T47D (cell line): ENCODE measurements at regions not wholly inside any gene's neighbourhood (a gene's known extent, or its start where the extent isn't known, plus 50 kb on each side); places are given as distances from the start of the nearest gene placed in this dataset.

Source experiments
- DNase-seq, 2 experiments: peaks; one replicate each; pipeline versions ENCODE4 v3.0.0 to v3.0.0-alpha.2; 2011 to 2012; ENCODE audit warnings: low read depth in 1 of 2, low spot score in 1 of 2
- JUND ChIP-seq: IDR thresholded peaks from 2 replicates; pipeline ENCODE4 v1.6.1; 2012; ENCODE audit warnings: low read depth
- in situ Hi-C: cut with HindIII; loops from 2 replicates; pipeline ENCODE4 v1.10.0; 2016; ENCODE audit warnings: low sequenced_read_pairs, low pct_unique_long_range_greater_than_20kb

DNA sequence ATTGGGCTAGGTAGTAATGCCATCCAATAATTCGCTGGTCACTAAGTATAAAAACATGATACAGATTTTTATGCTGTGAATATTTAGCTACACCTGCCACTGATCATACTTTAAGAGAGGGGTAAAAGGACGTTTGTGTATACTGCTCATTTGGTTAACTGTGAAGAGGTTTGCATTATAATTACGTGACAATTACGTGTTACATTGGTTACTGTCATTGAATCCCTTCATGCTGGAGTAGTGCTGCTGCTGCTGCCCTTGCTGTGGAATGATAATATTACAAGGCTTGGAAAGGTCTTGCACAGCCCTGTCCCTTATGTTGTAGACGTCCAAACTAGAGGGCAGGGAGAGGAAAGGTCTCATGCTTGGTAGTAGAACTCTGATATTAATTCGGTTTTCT is 312.2 kb upstream of the ATP2B1 start:
- in situ Hi-C loops: no loop called here
- TF ChIP-seq JUND: no peak
- no peak for DNase-seq

DNA sequence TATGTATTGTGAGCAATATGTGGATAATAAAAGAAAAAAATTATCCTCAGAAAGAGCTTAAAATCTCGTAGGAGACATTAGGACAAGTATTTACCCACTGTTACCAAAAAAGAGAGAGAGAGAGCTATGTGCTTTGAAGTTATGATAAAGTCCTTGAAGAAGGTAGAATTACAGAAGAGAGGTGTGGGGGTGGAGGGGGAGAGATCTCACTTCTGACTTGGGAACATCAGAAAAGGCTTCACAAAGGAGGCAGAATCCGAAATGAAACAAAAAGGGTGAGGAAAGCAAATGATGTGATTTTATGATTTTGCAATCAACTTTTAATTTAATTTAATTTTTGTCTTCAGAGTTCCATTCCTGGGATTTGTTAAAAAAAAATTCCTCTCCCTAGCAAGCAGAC is 311.8 kb upstream of the ATP2B1 start:
- DNase-seq: no peak
- in situ Hi-C loops: no loop called here
- no peak for TF ChIP-seq JUND

DNA sequence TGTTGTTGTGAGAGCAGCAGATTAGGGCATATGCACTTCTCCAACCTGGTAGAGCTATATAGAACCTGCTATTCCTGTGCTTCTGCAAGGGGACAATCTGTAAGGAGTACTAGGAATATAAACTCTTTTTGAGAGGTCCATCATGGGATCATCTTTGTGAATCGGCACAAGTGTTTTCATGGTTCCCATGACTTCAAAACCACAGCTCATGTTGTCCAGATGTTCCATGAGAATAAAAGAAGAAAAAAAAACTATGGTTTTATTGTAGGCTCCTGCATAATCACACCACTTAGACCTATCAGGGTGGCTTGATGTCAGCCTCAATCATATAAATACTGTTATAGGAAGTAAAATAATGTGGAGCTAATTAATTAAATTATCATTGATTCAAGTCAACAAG is 311.4 kb upstream of the ATP2B1 start:
- no peak for DNase-seq
- no peak for TF ChIP-seq JUND
- in situ Hi-C loops: no loop called here

DNA sequence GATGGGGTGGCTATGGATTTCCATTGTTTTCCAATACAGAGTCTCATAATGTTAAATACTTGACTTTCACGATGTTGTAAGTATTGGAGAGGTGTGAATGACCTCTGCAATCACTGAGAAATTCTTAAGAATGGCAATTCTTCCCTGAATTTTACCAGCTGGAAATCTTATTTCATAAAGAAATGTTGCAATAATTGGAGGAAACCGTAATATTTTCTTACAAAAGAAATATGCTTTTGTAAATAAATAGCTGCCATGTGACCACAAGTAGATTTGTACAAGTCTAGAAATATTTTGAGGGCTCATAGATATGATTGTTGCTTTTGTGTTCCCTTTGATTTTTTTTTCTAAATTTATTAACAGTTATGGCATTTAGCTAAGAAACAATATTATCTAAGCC is 308.7 kb upstream of the ATP2B1 start:
- TF ChIP-seq JUND: no peak
- in situ Hi-C loops: no loop called here
- DNase-seq: no peak

DNA sequence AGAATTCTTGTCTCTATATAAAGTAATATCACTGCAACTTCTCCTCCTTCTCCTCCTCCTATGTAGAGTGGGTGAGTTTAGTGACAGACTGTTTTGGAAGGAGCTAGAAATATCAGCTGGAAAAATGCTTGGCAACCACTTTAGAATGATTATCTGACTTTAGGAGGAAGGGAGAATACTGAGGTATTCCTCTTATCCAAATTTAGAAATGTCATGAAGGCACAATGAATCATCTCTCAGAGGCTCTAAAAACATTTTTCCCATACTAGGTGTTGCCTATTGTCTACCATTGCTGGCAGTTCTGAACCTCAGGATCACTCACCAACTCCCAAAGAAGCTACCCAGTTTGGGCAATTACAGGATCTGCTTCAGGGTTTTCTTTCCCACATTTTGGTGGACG is 306.6 kb upstream of the ATP2B1 start:
- in situ Hi-C loops: no loop called here
- TF ChIP-seq JUND: no peak
- DNase-seq: no peak

DNA sequence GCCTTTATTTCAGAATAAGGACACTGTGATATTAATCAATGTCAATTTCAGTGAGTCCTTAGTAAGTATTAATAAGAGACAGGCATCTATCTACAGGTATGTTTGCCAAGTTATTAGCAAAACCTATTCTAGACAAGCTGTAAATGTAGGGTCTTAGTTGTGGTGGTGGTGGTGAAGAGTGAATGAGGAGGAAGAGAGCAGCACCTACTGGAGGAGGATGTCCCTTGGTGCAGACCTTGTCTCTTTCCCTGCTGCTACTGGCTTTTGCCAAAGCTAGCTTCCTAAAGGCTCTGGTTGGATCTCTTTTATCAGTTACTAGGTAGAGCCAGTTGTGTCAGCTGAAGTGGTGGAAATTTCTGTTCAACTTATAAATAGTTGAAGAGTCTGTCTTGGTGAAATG is 304.8 kb upstream of the ATP2B1 start:
- in situ Hi-C loops: no loop called here
- peak in 1 of 2 experiments; percentile 12 for DNase-seq
- no peak for TF ChIP-seq JUND

DNA sequence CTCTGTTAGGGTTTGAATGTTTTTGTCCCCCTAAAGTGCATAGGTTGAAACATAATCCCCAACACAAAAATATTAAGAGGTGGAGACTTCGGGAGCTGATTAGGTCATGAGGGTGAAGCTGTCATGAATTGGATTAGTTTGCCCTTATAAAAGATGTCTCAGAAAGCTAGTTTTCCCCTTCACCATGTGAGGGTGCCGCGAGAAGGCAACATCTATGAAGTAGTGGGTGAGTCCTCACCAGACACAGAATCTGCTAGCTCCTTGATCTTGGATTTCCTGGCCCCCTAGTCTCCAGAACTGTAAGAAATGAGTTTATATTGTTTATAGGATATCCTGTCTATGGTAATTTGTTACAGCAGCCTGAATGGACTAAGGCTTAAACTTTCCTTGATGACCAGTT is 301.5 kb upstream of the ATP2B1 start:
- peak in 1 of 2 experiments; percentile 56 for DNase-seq
- TF ChIP-seq JUND: no peak
- in situ Hi-C loops: no loop called here

DNA sequence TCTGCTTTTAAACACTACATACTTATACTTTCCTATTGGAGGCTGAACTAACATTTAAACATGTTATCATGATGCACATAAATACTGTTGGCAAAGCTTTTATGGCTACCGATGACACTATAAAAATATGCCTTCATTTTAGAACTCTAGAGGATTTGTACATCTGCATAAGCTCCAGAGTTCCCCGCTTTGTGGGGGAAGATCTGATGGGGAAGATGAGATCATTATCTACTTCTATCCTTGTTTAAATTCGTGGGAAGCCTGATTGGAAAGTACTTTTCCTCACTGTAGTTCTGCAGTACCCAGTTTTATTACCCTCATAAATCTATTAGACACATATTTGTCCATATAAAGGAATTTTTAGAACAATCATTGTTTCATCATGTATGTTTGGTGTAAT is 299.6 kb upstream of the ATP2B1 start:
- in situ Hi-C loops: no loop called here
- no peak for TF ChIP-seq JUND
- no peak for DNase-seq

DNA sequence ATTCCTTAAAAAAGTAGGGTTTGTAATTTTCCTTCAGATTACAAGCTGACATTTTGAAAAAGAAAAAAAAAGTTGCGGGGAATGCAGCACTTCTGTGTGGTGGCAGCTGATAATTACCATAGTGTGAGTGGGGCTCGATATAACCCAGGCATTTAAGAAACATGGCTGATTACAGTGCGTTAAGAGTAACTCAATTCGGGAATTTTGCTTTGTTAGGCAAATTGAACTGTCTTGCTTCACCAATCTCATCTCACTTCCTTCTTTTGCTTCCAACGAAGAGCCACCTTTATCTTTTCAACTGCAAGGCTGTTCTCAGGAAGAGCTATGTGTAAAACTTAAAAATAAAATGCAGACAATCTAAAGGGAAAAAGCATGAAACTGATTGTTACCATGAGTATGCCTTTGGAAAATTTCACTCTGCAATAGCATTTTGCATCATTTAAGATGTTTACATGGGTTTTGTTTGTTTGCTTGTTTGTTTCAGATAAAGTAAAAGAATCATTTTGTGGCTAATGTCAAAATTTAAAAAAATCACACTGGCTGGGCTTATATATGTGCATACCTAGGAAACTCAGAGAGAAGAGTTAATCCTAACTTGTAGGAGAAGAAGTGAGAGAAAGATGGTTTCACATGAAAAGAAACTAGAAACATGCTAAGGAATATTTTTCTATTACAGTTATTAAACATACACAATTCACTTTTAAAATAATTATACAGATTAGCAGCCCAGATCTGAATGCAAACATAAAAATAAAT is 295.9 kb upstream of the ATP2B1 start:
- in situ Hi-C loops: no loop called here
- no peak for DNase-seq
- TF ChIP-seq JUND: no peak

DNA sequence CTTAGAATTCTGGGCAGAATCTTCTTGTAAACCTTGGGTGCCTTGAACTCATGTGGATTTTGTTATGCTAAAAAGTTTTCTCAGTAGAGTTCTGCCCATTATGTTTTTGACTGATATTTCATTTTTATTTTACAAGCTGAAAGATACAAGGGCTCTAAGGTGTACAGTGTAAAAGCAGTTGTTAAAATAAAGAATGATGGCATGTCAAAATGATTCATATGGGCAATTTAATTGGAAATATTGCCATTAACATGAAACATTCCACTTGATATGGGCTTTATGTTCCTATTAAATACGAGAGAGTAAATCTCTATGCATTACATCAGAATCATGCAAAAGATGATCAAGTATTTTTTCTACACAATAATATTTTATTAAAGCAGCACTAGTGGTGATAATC is 295.1 kb upstream of the ATP2B1 start:
- no peak for DNase-seq
- in situ Hi-C loops: no loop called here
- TF ChIP-seq JUND: no peak

DNA sequence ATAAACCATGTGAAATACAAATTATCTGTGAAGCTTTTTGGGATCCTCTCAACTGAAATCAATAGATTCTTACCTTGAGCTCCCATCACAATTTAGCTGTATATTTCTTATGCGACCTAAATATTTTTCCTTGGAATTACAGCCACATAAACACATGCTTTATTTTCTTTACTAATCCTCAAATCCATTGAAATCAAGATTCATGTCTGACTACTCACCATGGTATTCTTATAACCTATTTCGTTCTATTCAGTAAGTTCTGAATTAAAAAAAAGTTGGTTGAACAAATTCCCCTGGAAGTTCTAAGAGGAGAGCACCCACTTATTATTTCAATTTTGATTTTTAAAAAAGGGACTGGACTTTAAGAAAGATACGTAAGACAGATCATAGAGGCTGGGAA is 292.1 kb upstream of the ATP2B1 start:
- DNase-seq: no peak
- in situ Hi-C loops: no loop called here
- TF ChIP-seq JUND: no peak

DNA sequence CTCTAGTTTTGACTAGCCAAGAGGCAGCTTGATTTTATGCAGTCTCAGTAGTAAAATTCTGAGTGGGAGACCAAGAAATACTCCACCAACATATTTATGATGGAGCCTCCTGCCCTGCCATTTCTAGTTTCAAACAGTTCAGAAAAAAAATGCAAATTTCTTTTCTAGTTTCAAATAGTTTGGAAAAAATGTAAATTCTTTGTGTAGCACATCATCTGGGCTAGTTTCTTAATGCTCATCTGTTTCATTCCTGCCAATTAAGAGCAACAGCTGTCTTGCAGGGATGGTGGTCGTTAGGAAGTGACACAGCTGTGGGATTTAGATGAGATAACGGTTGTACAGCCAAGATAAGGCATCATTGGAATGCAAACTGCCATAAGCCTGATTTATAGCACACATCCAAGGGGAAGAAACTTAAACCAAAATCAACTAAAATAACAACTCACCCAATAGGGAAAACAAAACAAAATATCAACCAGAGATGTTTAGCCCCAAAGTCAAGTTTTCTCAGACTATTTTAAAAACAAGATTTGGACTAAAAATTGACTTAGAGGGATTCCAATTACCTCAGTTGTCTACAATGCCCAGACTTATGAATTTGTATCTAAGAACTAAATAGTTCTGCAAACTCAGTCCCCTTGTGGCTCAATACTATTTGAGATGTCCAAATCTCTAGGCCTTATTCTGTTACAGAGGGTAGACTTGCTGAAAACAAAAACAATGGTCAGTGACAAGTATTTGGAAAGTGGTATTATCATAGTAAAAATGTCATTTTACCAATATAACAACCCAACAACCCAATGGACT is 291.3 kb upstream of the ATP2B1 start:
- no peak for DNase-seq
- in situ Hi-C loops: no loop called here
- no peak for TF ChIP-seq JUND

DNA sequence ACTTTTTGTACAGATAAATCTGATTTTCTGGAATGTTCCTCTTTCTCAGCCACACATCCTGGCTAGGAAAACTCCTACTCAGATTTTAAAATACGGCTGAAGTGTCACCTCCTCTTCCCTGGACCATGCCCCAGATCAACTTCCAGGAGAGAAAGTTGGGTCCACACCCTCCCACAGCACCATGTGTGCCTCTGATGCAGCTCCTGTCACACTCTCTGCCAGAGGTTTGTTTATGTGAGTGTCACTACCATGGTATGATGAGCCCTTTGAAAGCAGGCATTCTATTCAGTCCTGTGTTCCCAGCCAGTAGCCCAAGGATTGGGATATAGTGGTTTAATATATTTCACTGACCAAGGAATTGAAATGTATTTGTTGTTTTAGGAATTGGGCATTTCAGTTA is 287.2 kb upstream of the ATP2B1 start:
- in situ Hi-C loops: no loop called here

More for the DNA sequence above, 287.2 kb upstream of the ATP2B1 start:
- TF ChIP-seq JUND: no peak
- DNase-seq: no peak
